Astrocyte of the spinal cord (primary cell): ENCODE measurements at regions not wholly inside any gene's neighbourhood (a gene's known extent, or its start where the extent isn't known, plus 50 kb on each side); places are given as distances from the start of the nearest gene placed in this dataset.

Source experiments
- DNase-seq: peaks from one replicate; pipeline ENCODE4 v3.0.0; 2011; ENCODE audit warnings: low read depth, low spot score
- H3K4me3 ChIP-seq: 2 replicates; pipeline ENCODE4 v1.5.1; 2011; ENCODE audit warnings: low read depth, mild to moderate bottlenecking, low read length, moderate library complexity
- CTCF ChIP-seq: IDR thresholded peaks from 2 replicates; pipeline ENCODE4 v1.5.1; 2012; ENCODE audit warnings: low read depth, mild to moderate bottlenecking, low read length, inconsistent platforms
- in situ Hi-C: cut with HindIII; loops from 2 replicates; pipeline ENCODE4 v1.10.0; 2017; ENCODE audit warnings: low sequenced_read_pairs

- no peak for DNase-seq
- TF ChIP-seq CTCF: no peak
- in situ Hi-C loops: no loop called here
- H3K4me3 ChIP-seq: no peak overlapping the region
These were observed 1020.6 kb downstream of the XPNPEP1 start for GRCh38 chr10:108902619-108903285.

- no peak for TF ChIP-seq CTCF
- no peak overlapping the region for H3K4me3 ChIP-seq
- DNase-seq: no peak
- in situ Hi-C loops: no loop called here
These were observed 1021.3 kb downstream of the XPNPEP1 start for GRCh38 chr10:108901781-108902618.

DNA sequence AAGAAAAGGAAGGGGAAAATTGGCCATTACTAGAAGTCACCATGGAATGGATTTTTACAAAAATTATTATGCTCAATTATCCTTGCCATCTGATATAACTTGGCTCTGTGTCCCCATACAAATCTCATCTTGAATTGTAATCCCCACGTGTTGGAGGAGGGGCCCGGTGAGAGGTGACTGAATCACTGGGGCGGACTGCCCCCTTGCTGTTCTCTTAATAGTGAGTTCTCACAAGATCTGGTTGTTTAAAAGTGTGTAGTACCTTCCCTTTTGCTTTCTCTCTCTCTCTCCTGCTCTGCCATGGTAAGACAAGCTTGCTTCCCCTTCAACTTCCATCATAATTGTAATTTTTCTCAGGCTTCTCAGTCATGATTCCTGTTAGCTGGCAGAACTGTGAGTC is 1023.6 kb downstream of the XPNPEP1 start:
- no peak overlapping the region for H3K4me3 ChIP-seq
- in situ Hi-C loops: no loop called here
- TF ChIP-seq CTCF: no peak
- DNase-seq: no peak

DNA sequence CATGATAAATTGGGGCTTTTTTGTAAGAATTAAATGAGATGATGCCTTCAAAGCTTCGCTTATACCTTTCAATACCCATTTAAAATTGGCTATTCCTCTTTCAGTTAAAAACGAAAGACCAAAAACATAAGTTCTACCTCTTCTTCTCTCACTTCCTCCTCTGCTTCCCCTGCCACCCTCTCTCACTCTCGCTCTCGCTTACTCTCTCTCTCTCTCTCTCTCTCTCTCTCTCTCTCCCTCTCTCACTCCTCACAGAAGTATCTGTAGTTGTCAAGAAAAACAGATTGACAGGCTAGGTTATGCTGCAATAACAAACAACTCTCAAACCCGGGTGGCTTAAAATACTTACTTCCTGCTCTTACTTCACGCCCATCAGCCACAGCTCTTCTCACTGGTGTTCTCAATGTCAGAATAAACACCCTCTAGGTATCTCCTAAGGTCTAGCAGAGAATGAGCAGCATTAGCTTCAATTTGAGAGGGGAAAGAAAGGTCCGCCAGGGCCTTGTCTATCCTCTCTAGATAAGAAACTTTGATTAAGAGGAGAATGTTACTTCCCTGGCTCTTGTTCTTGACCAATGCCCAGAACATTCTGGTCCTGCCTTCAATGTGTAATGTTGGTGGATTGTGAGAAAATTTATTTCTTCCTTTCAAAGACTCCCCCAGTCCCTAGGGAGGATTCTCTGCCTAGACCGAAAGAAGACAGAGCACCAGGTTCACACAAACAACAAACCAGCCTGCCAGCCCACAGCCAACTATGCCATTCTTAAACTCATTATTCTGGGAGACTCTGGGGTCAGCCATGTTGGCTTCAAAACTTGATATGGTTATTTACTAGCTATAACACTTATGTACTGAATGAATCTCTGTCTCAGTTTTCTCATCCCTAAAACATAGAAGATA is 1028.7 kb downstream of the XPNPEP1 start:
- DNase-seq: no peak
- in situ Hi-C loops: no loop called here

DNA sequence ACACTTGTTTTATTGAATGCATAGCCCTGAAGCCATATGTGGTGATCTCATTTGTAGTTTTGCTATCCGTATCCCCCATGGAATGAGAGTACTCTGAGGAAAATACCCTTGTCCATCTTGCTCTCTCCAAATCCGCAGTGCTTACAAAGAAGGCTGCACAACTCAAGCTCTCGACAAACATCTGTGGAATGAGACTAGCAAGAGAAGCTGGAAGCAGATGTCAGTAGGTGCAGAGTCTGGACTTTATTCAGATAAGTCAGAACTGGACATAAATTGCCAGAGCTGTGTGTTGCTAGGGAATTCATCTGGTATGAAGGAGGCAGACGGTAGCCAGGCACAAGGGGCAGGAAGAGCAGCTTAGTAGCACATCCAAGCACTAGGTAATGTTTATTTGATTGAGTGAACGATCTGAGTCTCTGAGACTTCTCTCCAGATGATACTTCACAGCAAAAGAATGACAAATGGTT is 1046.2 kb downstream of the XPNPEP1 start:
- no peak for TF ChIP-seq CTCF
- H3K4me3 ChIP-seq: no peak overlapping the region
- in situ Hi-C loops: no loop called here

More for the DNA sequence above, 1028.7 kb downstream of the XPNPEP1 start:
- TF ChIP-seq CTCF: no peak
- H3K4me3 ChIP-seq: no peak overlapping the region

GRCh38 chr10:108872854-108873253 is 1050.5 kb downstream of the XPNPEP1 start:
- in situ Hi-C loops: no loop called here
- no peak for TF ChIP-seq CTCF

More for the DNA sequence above, 1046.2 kb downstream of the XPNPEP1 start:
- peak; percentile 2 for DNase-seq

More at GRCh38 chr10:108872854-108873253, 1050.5 kb downstream of the XPNPEP1 start:
- no peak for DNase-seq
- H3K4me3 ChIP-seq: no peak overlapping the region
